Panc1 (cell line): ENCODE measurements at regions not wholly inside any gene's neighbourhood (a gene's known extent, or its start where the extent isn't known, plus 50 kb on each side); places are given as distances from the start of the nearest gene placed in this dataset.

Experiments used
- ATAC-seq: fragments of 200-7000 bp; cut with Tn5 transposase; 2 replicates; pipeline ENCODE4 v1.9.1; 2020; ENCODE audit warnings: mild to moderate bottlenecking, moderate library complexity
- BruUV-seq: library from RNA; stranded (reverse); fragments of 400-500 nt; replicated peaks from 2 replicates; lab custom pipeline; 2021; lab: Mats Ljungman, UMichigan
- CTCF ChIA-PET: fragments of 300-600 bp; sonication (Branson Sonifier 250); formaldehyde crosslinking; loops from one replicate; lab custom pipeline; 2022; ENCODE audit warnings: antibody characterized with exemption; lab: Charles Lee
- POLR2A ChIA-PET: fragments of 300-600 bp; sonication (Branson Sonifier 250); formaldehyde crosslinking; loops from one replicate; lab custom pipeline; 2022; ENCODE audit warnings: antibody characterized with exemption; lab: Charles Lee
- DNase-seq: peaks from one replicate; pipeline ENCODE4 v3.0.0-alpha.2; 2010; ENCODE audit warnings: low read depth, low spot score
- H3K27ac ChIP-seq: 2 replicates; pipeline ENCODE4 v1.5.1; 2011; ENCODE audit warnings: mild to moderate bottlenecking, low read length, inconsistent platforms
- H3K27me3 ChIP-seq: fragments of 200-500 bp; sonication (Bioruptor generic); 2 replicates; pipeline ENCODE4 v1.6.0; 2014; ENCODE audit warnings: low read length, inconsistent platforms; ENCODE audit not compliant: control insufficient read depth, insufficient read depth
- H3K36me3 ChIP-seq: fragments of 200-500 bp; sonication (Bioruptor generic); 2 replicates; pipeline ENCODE4 v1.5.1; 2014; ENCODE audit warnings: inconsistent platforms, mild to moderate bottlenecking, low read length, moderate library complexity; ENCODE audit not compliant: control insufficient read depth, insufficient read depth
- H3K4me1 ChIP-seq: 2 replicates; pipeline ENCODE4 v1.5.1; 2011; ENCODE audit warnings: inconsistent platforms, mild to moderate bottlenecking, low read length, moderate library complexity; ENCODE audit not compliant: control insufficient read depth, insufficient read depth
- H3K4me3 ChIP-seq, 2 experiments: 2 replicates each; pipeline ENCODE4 v1.5.1; 2011 to 2012; ENCODE audit warnings: low read depth in 2 of 2, low read length in 2 of 2, mild to moderate bottlenecking in 2 of 2, inconsistent platforms in 1 of 2, moderate library complexity in 1 of 2
- H3K9me3 ChIP-seq: fragments of 200-500 bp; sonication (Bioruptor generic); 2 replicates; pipeline ENCODE4 v1.5.1; 2014; ENCODE audit warnings: low read depth, mild to moderate bottlenecking, inconsistent platforms, low read length, moderate library complexity; ENCODE audit not compliant: control insufficient read depth, insufficient read depth
- POLR2AphosphoS5 ChIP-seq: IDR thresholded peaks from 2 replicates; pipeline ENCODE4 v1.6.1; 2012; ENCODE audit warnings: mild to moderate bottlenecking, low read depth, low read length, moderate library complexity
- SIN3A ChIP-seq: IDR thresholded peaks from 2 replicates; pipeline ENCODE4 v1.6.1; 2012; ENCODE audit warnings: low read depth, mild to moderate bottlenecking, low read length, moderate library complexity, borderline replicate concordance; ENCODE audit not compliant: insufficient read depth
- TCF7L2 ChIP-seq: IDR thresholded peaks from 2 replicates; pipeline ENCODE4 v1.6.1; 2011; ENCODE audit warnings: mild to moderate bottlenecking, low read depth, low read length, inconsistent platforms
- in situ Hi-C: cut with HindIII; loops from 2 replicates; pipeline ENCODE4 v1.10.0; 2016; ENCODE audit warnings: low sequenced_read_pairs, low pct_unique_long_range_greater_than_20kb
- intact Hi-C: fragments of 100-400 bp; cut with micrococcal nuclease; formaldehyde crosslinking; loops from one replicate; pipeline ENCODE4 v1.10.0; 2022; ENCODE audit not compliant: unreplicated experiment
- TF ChIP-seq, protein P1 (sequence below): fragments of 450-650 bp; IDR thresholded peaks from 2 replicates; pipeline ENCODE4 v1.5.1; 2017; ENCODE audit warnings: mild to moderate bottlenecking
- TF ChIP-seq, protein P2 (sequence below), 2 experiments: IDR thresholded peaks; 2 replicates each; pipeline ENCODE4 v1.6.1; 2011 to 2012; ENCODE audit warnings: low read depth in 2 of 2, control low read depth in 1 of 2, low read length in 1 of 2, mild to moderate bottlenecking in 1 of 2, moderate library complexity in 1 of 2; ENCODE audit not compliant: insufficient read depth in 1 of 2

DNA sequence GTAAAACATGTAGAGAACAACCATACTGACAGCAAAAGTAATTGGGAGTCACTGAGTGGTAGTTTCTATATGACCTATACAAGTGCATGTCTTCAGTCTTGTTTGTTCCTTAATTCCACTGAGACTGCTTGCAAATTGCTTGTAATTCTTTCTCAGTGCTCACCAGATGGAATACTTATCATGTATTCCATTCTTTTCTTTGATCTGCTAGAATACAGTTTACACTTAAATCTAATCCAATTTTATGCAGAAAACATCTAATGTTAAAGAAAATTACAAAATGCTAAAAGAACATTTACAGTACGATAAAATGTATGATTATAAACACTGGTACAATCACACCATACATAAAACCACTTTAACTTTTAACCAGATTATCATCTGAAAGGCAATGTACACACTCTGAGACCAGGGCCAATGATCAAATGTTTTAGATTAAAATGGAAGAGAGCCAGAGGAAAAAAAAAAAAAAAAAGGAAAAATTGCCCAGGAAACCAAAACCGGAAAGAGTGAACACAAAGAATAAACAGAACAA is 741.4 kb downstream of the FAT4 start:
- Histone ChIP-seq H3K36me3 (no peaks in the 10 kb centered on the region), H3K9me3 (no peaks in the 10 kb centered on the region), H3K27me3 (no peaks in the 10 kb centered on the region), H3K4me1 (no peaks in the 10 kb centered on the region), H3K27ac (no peak overlapping the region), H3K4me3 (no peak overlapping the region)
- TF ChIP-seq SIN3A: no peak
- no peak for TF ChIP-seq TCF7L2
- no peak for TF ChIP-seq POLR2AphosphoS5
- TF ChIP-seq, protein P1, sequence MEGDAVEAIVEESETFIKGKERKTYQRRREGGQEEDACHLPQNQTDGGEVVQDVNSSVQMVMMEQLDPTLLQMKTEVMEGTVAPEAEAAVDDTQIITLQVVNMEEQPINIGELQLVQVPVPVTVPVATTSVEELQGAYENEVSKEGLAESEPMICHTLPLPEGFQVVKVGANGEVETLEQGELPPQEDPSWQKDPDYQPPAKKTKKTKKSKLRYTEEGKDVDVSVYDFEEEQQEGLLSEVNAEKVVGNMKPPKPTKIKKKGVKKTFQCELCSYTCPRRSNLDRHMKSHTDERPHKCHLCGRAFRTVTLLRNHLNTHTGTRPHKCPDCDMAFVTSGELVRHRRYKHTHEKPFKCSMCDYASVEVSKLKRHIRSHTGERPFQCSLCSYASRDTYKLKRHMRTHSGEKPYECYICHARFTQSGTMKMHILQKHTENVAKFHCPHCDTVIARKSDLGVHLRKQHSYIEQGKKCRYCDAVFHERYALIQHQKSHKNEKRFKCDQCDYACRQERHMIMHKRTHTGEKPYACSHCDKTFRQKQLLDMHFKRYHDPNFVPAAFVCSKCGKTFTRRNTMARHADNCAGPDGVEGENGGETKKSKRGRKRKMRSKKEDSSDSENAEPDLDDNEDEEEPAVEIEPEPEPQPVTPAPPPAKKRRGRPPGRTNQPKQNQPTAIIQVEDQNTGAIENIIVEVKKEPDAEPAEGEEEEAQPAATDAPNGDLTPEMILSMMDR: no peak
- TF ChIP-seq, protein P2, sequence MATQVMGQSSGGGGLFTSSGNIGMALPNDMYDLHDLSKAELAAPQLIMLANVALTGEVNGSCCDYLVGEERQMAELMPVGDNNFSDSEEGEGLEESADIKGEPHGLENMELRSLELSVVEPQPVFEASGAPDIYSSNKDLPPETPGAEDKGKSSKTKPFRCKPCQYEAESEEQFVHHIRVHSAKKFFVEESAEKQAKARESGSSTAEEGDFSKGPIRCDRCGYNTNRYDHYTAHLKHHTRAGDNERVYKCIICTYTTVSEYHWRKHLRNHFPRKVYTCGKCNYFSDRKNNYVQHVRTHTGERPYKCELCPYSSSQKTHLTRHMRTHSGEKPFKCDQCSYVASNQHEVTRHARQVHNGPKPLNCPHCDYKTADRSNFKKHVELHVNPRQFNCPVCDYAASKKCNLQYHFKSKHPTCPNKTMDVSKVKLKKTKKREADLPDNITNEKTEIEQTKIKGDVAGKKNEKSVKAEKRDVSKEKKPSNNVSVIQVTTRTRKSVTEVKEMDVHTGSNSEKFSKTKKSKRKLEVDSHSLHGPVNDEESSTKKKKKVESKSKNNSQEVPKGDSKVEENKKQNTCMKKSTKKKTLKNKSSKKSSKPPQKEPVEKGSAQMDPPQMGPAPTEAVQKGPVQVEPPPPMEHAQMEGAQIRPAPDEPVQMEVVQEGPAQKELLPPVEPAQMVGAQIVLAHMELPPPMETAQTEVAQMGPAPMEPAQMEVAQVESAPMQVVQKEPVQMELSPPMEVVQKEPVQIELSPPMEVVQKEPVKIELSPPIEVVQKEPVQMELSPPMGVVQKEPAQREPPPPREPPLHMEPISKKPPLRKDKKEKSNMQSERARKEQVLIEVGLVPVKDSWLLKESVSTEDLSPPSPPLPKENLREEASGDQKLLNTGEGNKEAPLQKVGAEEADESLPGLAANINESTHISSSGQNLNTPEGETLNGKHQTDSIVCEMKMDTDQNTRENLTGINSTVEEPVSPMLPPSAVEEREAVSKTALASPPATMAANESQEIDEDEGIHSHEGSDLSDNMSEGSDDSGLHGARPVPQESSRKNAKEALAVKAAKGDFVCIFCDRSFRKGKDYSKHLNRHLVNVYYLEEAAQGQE (IDR thresholded peaks at IDR 0.05; ENCODE audit: insufficient read depth in 1 of 2, low read depth in 2 of 2, low read length in 1 of 2): no peak
- ATAC-seq (no peak), DNase-seq (no peak)
- ChIA-PET POLR2A (no interaction called here), CTCF (no interaction called here)
- intact Hi-C loops (no loop called here), in situ Hi-C loops (no loop called here)
- BruUV-seq: no TSS peak

DNA sequence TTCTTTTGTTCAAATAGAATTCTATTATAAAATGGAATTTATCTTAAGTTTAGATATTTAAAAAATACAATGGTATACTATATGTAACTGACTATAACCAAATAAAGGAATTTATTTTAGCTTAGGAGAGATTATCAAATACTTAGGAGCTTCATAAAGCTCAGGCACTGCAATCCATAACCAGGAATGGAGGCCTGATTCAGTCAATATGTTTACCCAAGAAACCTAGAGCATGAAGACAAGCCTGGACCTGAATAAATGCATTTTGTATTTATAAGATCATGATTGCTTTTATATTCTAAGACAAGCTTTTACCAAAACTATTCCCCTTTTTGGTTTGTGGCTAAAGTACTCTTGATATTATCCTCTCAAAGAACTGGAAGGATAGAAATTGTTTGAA is 742.6 kb downstream of the FAT4 start:
- in situ Hi-C loops: no loop called here
- H3K9me3 ChIP-seq: no peaks in the 10 kb centered on the region
- H3K36me3 ChIP-seq: no peaks in the 10 kb centered on the region
- POLR2A ChIA-PET: no interaction called here
- BruUV-seq: no TSS peak
- no peaks in the 10 kb centered on the region for H3K27me3 ChIP-seq
- H3K27ac ChIP-seq: no peak overlapping the region
- DNase-seq (no peak), ATAC-seq (no peak)
- CTCF ChIA-PET: no interaction called here
- intact Hi-C loops: no loop called here
- TF ChIP-seq, protein P2 (IDR thresholded peaks at IDR 0.05; ENCODE audit: insufficient read depth in 1 of 2, low read depth in 2 of 2, low read length in 1 of 2): no peak
- TF ChIP-seq, protein P1: no peak
- TF ChIP-seq TCF7L2 (no peak), POLR2AphosphoS5 (no peak), SIN3A (no peak)
- H3K4me3 ChIP-seq: no peak overlapping the region
- no peaks in the 10 kb centered on the region for H3K4me1 ChIP-seq
